ENCODE measurements at regions not wholly inside any gene's neighbourhood (a gene's known extent, or its start where the extent isn't known, plus 50 kb on each side); places are given as distances from the start of the nearest gene placed in this dataset.

DNA sequence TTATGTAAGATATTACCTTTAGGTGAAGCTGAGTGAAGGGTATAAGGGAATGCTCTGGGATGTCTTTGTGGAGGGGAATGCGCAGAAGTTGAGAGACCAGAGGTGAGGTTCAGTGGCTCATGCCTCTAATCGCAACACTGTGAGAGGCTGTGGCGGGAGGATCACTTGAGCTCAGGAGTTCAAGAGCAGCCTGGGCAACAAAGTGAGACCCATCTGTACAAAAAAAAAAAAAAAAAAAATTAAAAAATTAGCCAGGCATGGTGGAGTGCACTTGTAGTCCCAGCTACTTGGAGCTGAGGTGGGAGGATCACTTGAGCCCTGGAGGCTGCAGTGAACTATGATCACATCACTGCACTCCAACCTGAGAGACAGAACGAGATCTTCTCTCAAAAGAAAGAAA lies 57.3 kb upstream of the SP3 start:
- Histone ChIP-seq H3K4me3 (ENCODE audit: low read depth, low read length, poor library complexity, severe bottlenecking) (no peak overlapping the region), H3K4me1 (ENCODE audit: insufficient read depth, low read length, poor library complexity, severe bottlenecking) (peaks cover 27% of the 10 kb centered on the region), H3K27me3 (replicated peaks; ENCODE audit: insufficient read depth, low read depth, low read length, poor library complexity) (no peaks in the 10 kb centered on the region), H3K27ac (ENCODE audit: low read depth, low read length, poor library complexity, severe bottlenecking) (no peak overlapping the region), H3K36me3 (ENCODE audit: insufficient read depth, low read length, poor library complexity, severe bottlenecking) (no peaks in the 10 kb centered on the region), H3K9me3 (ENCODE audit: low read depth, low read length, poor library complexity, severe bottlenecking) (no peaks in the 10 kb centered on the region)
- no TSS peak for BruUV-seq (replicated peaks)
- ChIA-PET CTCF (no interaction called here), POLR2A (ENCODE audit: low non-redundant PET) (no interaction called here)
- no peak for DNase-seq (ENCODE audit: low spot score)
- intact Hi-C loops (cut with micrococcal nuclease; ENCODE audit: unreplicated experiment), result no loop called here
- TF ChIP-seq, protein P1, sequence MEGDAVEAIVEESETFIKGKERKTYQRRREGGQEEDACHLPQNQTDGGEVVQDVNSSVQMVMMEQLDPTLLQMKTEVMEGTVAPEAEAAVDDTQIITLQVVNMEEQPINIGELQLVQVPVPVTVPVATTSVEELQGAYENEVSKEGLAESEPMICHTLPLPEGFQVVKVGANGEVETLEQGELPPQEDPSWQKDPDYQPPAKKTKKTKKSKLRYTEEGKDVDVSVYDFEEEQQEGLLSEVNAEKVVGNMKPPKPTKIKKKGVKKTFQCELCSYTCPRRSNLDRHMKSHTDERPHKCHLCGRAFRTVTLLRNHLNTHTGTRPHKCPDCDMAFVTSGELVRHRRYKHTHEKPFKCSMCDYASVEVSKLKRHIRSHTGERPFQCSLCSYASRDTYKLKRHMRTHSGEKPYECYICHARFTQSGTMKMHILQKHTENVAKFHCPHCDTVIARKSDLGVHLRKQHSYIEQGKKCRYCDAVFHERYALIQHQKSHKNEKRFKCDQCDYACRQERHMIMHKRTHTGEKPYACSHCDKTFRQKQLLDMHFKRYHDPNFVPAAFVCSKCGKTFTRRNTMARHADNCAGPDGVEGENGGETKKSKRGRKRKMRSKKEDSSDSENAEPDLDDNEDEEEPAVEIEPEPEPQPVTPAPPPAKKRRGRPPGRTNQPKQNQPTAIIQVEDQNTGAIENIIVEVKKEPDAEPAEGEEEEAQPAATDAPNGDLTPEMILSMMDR (conservative IDR thresholded peaks at IDR 0.05; ENCODE audit: low read depth, low read length), result no peak
- no peak for TF ChIP-seq EZH2 (IDR thresholded peaks at IDR 0.05; ENCODE audit: borderline replicate concordance, low read depth, low read length, poor library complexity, severe bottlenecking)

DNA sequence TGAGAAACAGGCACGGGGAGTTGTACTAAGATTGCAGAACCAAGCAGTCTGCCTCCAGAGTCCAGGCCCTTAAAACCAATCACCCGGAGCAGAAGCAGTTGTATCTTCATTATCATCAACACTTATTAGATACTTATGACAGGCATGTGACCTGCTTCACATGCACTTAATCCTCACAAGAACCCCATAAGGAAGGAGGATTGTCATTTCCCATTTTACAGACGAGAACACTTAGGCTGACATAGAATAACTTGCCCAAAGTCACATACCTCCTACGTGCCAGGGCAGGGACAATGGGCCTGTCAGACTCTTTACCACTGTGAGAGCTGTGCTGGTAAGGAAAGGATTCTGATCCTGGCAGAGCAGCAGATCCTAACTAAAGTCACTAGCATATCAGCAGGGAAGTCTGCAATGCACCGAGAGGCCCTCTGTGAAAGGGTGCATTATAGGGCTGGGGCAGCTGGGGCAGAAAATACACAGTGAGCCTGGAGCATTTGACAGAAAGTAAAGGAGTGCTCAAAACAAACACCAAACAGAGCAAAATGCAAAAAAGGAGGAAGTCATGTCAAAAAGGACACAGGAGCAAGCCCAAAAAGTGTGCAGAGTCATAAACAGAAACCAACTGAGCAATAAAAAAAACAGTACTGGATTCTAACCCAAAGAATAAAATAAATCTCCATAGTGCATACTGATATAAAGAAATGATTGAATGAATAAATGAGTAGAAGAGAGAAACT lies 55.9 kb upstream of the SP3 start:
- ChIA-PET POLR2A (ENCODE audit: low non-redundant PET) (no interaction called here), CTCF (no interaction called here)
- DNase-seq (ENCODE audit: low spot score), result no peak
- TF ChIP-seq EZH2 (IDR thresholded peaks at IDR 0.05; ENCODE audit: borderline replicate concordance, low read depth, low read length, poor library complexity, severe bottlenecking), result no peak
- TF ChIP-seq, protein P1 (conservative IDR thresholded peaks at IDR 0.05; ENCODE audit: low read depth, low read length), result no peak
- no peaks in the 10 kb centered on the region for H3K36me3 ChIP-seq (ENCODE audit: insufficient read depth, low read length, poor library complexity, severe bottlenecking)
- H3K4me3 ChIP-seq (ENCODE audit: low read depth, low read length, poor library complexity, severe bottlenecking), result no peak overlapping the region
- intact Hi-C loops (cut with micrococcal nuclease; ENCODE audit: unreplicated experiment), result no loop called here
- no TSS peak for BruUV-seq (replicated peaks)
- no peaks in the 10 kb centered on the region for H3K27me3 ChIP-seq (replicated peaks; ENCODE audit: insufficient read depth, low read depth, low read length, poor library complexity)
- no peak overlapping the region for H3K27ac ChIP-seq (ENCODE audit: low read depth, low read length, poor library complexity, severe bottlenecking)
- no peaks in the 10 kb centered on the region for H3K9me3 ChIP-seq (ENCODE audit: low read depth, low read length, poor library complexity, severe bottlenecking)
- H3K4me1 ChIP-seq (ENCODE audit: insufficient read depth, low read length, poor library complexity, severe bottlenecking), result peaks cover 27% of the 10 kb centered on the region

DNA sequence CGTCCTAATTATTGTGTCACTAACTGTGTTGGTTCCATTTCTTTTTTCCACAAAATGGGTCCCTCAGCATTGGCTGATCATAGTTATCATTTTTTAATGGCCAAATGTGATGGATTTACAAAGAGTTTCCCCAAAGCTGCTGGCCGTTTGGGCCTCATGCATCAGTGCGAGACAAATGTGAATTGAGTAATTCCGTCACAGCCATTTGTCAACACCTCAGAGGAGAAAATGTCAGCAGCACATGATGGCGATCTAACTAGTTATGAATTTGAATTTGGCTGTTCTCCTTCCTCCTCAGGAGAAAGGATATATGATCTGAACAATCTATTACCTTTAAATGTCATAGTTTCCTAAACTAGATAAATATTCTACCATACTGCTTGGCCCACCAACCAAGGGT lies 54.9 kb upstream of the SP3 start:
- no peak for DNase-seq (ENCODE audit: low spot score)
- no peak for TF ChIP-seq EZH2 (IDR thresholded peaks at IDR 0.05; ENCODE audit: borderline replicate concordance, low read depth, low read length, poor library complexity, severe bottlenecking)
- TF ChIP-seq, protein P1 (conservative IDR thresholded peaks at IDR 0.05; ENCODE audit: low read depth, low read length), result no peak
- Histone ChIP-seq H3K4me3 (ENCODE audit: low read depth, low read length, poor library complexity, severe bottlenecking) (no peak overlapping the region), H3K27ac (ENCODE audit: low read depth, low read length, poor library complexity, severe bottlenecking) (no peak overlapping the region), H3K27me3 (replicated peaks; ENCODE audit: insufficient read depth, low read depth, low read length, poor library complexity) (no peaks in the 10 kb centered on the region), H3K4me1 (ENCODE audit: insufficient read depth, low read length, poor library complexity, severe bottlenecking) (peaks cover 17% of the 10 kb centered on the region), H3K9me3 (ENCODE audit: low read depth, low read length, poor library complexity, severe bottlenecking) (no peaks in the 10 kb centered on the region), H3K36me3 (ENCODE audit: insufficient read depth, low read length, poor library complexity, severe bottlenecking) (no peaks in the 10 kb centered on the region)
- ChIA-PET POLR2A (ENCODE audit: low non-redundant PET) (no interaction called here), CTCF (no interaction called here)
- intact Hi-C loops (cut with micrococcal nuclease; ENCODE audit: unreplicated experiment), result no loop called here
- BruUV-seq (replicated peaks), result no TSS peak
